IMR-90 (cell line): ENCODE measurements at regions not wholly inside any gene's neighbourhood (a gene's known extent, or its start where the extent isn't known, plus 50 kb on each side); places are given as distances from the start of the nearest gene placed in this dataset.

Source experiments
- ATAC-seq: fragments of 200-7000 bp; cut with Tn5 transposase; 2 replicates; pipeline ENCODE4 v1.9.1; 2020; ENCODE audit warnings: low read depth, mild to moderate bottlenecking, moderate library complexity
- BruUV-seq: library from RNA; stranded (reverse); fragments of 400-500 nt; replicated peaks from 2 replicates; lab custom pipeline; 2021; lab: Mats Ljungman, UMichigan
- CTCF ChIA-PET: fragments of 300-600 bp; formaldehyde crosslinking; extraction: SDS; loops from one replicate; lab custom pipeline; 2021; ENCODE audit warnings: antibody characterized with exemption; lab: Yijun Ruan, JAX
- POLR2A ChIA-PET: fragments of 300-600 bp; sonication (Branson Sonifier 250); formaldehyde crosslinking; loops from one replicate; lab custom pipeline; 2022; ENCODE audit warnings: antibody characterized with exemption; ENCODE audit not compliant: unreplicated experiment; lab: Charles Lee
- DNase-seq: peaks from one replicate; pipeline ENCODE4 v3.0.0; 2013
- H2AFZ ChIP-seq: replicated peaks from 2 replicates; pipeline ENCODE3; 2013; ENCODE audit warnings: low read length, mild to moderate bottlenecking; ENCODE audit not compliant: poor library complexity
- H2AK5ac ChIP-seq: 2 replicates; pipeline ENCODE4 v1.6.1; 2013; ENCODE audit warnings: low read depth, low read length, inconsistent platforms
- H2AK9ac ChIP-seq: replicated peaks from 2 replicates; pipeline ENCODE3; 2013; ENCODE audit warnings: mild to moderate bottlenecking, low read depth, low read length, moderate library complexity; ENCODE audit not compliant: poor library complexity
- H2BK120ac ChIP-seq: 2 replicates; pipeline ENCODE4 v1.6.1; 2013; ENCODE audit warnings: low read depth, low read length, inconsistent platforms
- H2BK15ac ChIP-seq: 3 replicates; pipeline ENCODE4 v1.6.1; 2013; ENCODE audit warnings: low read depth, low read length, inconsistent platforms
- H2BK20ac ChIP-seq: 2 replicates; pipeline ENCODE4 v1.6.1; 2013; ENCODE audit warnings: low read depth, mild to moderate bottlenecking, inconsistent platforms, low read length, moderate library complexity
- H2BK5ac ChIP-seq: 2 replicates; pipeline ENCODE4 v1.6.1; 2013; ENCODE audit warnings: mild to moderate bottlenecking, low read depth, low read length, inconsistent platforms; ENCODE audit not compliant: poor library complexity, severe bottlenecking
- H3K14ac ChIP-seq: replicated peaks from 2 replicates; pipeline ENCODE4 v1.6.1; 2013; ENCODE audit warnings: low read depth, low read length, inconsistent platforms
- H3K18ac ChIP-seq: 2 replicates; pipeline ENCODE4 v1.6.1; 2013; ENCODE audit warnings: low read depth, low read length, control low read depth
- H3K23ac ChIP-seq: 2 replicates; pipeline ENCODE4 v1.6.1; 2013; ENCODE audit warnings: low read depth, low read length, inconsistent platforms
- H3K27ac ChIP-seq: 2 replicates; pipeline ENCODE4 v1.5.1; 2013; ENCODE audit warnings: mild to moderate bottlenecking, control low read depth, low read length; ENCODE audit not compliant: insufficient read depth
- H3K27me3 ChIP-seq: 2 replicates; pipeline ENCODE4 v1.6.1; 2013; ENCODE audit warnings: low read length; ENCODE audit not compliant: control insufficient read depth, insufficient read depth
- H3K36me3 ChIP-seq: 2 replicates; pipeline ENCODE4 v1.6.1; 2013; ENCODE audit warnings: low read length, mixed read lengths; ENCODE audit not compliant: control insufficient read depth, insufficient read depth
- H3K4ac ChIP-seq: 2 replicates; pipeline ENCODE4 v1.6.1; 2013; ENCODE audit warnings: low read depth, low read length, inconsistent platforms
- H3K4me1 ChIP-seq: 2 replicates; pipeline ENCODE4 v1.6.1; 2013; ENCODE audit warnings: low read length, mixed read lengths; ENCODE audit not compliant: control insufficient read depth, insufficient read depth
- H3K4me2 ChIP-seq: 2 replicates; pipeline ENCODE4 v1.6.1; 2013; ENCODE audit warnings: low read depth, mild to moderate bottlenecking, control low read depth, low read length, moderate library complexity
- H3K4me3 ChIP-seq: 2 replicates; pipeline ENCODE4 v1.5.1; 2013; ENCODE audit warnings: low read depth, mild to moderate bottlenecking, control low read depth, low read length, moderate library complexity; ENCODE audit not compliant: insufficient read depth
- H3K56ac ChIP-seq: 2 replicates; pipeline ENCODE4 v1.6.1; 2013; ENCODE audit warnings: low read length, inconsistent platforms; ENCODE audit not compliant: insufficient read depth; ENCODE audit errors: extremely low read depth
- H3K79me1 ChIP-seq, 2 experiments: 2 replicates each; pipeline ENCODE4 v1.6.1; 2013; ENCODE audit warnings: low read length in 2 of 2, inconsistent platforms in 1 of 2, low read depth in 1 of 2
- H3K9ac ChIP-seq: 2 replicates; pipeline ENCODE4 v1.6.1; 2013; ENCODE audit warnings: low read depth, low read length, control low read depth
- H3K9me1 ChIP-seq: 2 replicates; pipeline ENCODE4 v1.6.1; 2013; ENCODE audit warnings: low read length, inconsistent platforms; ENCODE audit not compliant: insufficient read depth
- H3K9me3 ChIP-seq: 2 replicates; pipeline ENCODE4 v1.6.1; 2013; ENCODE audit warnings: low read length; ENCODE audit not compliant: control insufficient read depth, insufficient read depth
- H4K20me1 ChIP-seq: 2 replicates; pipeline ENCODE4 v1.6.1; 2013; ENCODE audit warnings: low read length, inconsistent platforms; ENCODE audit not compliant: insufficient read depth
- H4K5ac ChIP-seq: 2 replicates; pipeline ENCODE4 v1.6.1; 2013; ENCODE audit warnings: mild to moderate bottlenecking, low read depth, low read length, control low read depth
- H4K8ac ChIP-seq, 2 experiments: 2 replicates each; pipeline ENCODE4 v1.6.1; 2013; ENCODE audit warnings: low read depth in 2 of 2, low read length in 2 of 2, control low read depth in 1 of 2, inconsistent platforms in 1 of 2
- H4K91ac ChIP-seq: 2 replicates; pipeline ENCODE4 v1.6.1; 2013; ENCODE audit warnings: low read depth, low read length, inconsistent platforms; ENCODE audit not compliant: insufficient read depth
- CHD1 ChIP-seq: IDR thresholded peaks from 2 replicates; pipeline ENCODE4 v1.6.1; 2012; ENCODE audit warnings: low read depth, low read length, improper control_type of control experiment
- RFX5 ChIP-seq: IDR thresholded peaks from 2 replicates; pipeline ENCODE4 v1.8.0; 2012; ENCODE audit warnings: low read depth, mild to moderate bottlenecking, low read length, moderate library complexity
- whole genome bisulfite sequencing, 2 experiments: methylation state at CpG; one replicate each; pipeline versions ENCODE4 v1.1.5 to v1.1.7; 2013; ENCODE audit warnings: missing lambda C conversion rate in 2 of 2; ENCODE audit not compliant: insufficient read length in 1 of 2; ENCODE audit errors: extremely low coverage in 2 of 2; 5-methylcytosine and 5-hydroxymethylcytosine counted together
- dilution Hi-C: fragments of 300-500 bp; cut with HindIII; formaldehyde crosslinking; loops from one replicate; pipeline ENCODE4 v1.14.3; 2018; ENCODE audit warnings: low sequenced_read_pairs; ENCODE audit not compliant: unreplicated experiment
- in situ Hi-C: fragments of 300-500 bp; cut with MboI; formaldehyde crosslinking; loops from 3 replicates; pipeline ENCODE4 v1.14.3; 2019; ENCODE audit warnings: low sequenced_read_pairs, inconsistent platforms, mixed read lengths
- intact Hi-C: fragments of 100-400 bp; cut with micrococcal nuclease; formaldehyde crosslinking; loops from 2 replicates; pipeline ENCODE4 v1.10.0; 2022
- TF ChIP-seq, protein P1 (sequence below): fragments of 150-350 bp; IDR thresholded peaks from 2 replicates; pipeline ENCODE4 v1.6.1; 2017; ENCODE audit warnings: mild to moderate bottlenecking, antibody characterized with exemption, low read length, low read depth

DNA sequence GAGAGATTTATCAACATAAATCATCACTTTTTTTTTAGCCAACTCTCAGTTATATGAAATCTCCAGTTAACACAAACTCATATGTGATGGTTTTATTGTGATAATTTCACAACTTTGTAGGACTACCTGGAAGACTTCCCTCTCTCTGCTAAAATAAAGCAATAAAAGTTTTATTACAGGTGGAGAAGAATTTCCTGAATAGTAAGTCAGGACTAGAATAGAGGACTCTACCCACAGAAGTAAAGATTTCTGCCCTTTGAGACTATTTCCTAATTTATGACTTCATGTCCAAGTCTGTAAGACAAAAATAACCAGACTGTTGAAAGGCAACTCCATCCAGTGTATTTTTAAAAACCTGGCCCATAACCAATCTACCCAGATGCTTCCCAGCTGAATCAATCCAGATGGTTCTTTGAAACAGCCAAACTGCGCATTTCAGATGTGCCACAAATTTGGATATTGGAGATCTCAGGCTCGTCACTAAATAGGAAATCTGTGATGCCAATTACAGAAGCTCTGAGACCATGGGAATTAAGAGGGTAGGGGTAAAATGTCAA, 234.0 kb upstream of the NMUR2 start:
- no peaks in the 10 kb centered on the region for H3K9me1 ChIP-seq
- H3K27me3 ChIP-seq: no peaks in the 10 kb centered on the region
- no peak overlapping the region for H2BK5ac ChIP-seq
- H2BK120ac ChIP-seq: no peak overlapping the region
- H3K79me1 ChIP-seq: no peaks in the 10 kb centered on the region
- dilution Hi-C loops: no loop called here
- no peak overlapping the region for H4K5ac ChIP-seq
- H2AFZ ChIP-seq: no peak overlapping the region
- in situ Hi-C loops: no loop called here
- CTCF ChIA-PET: no interaction called here
- H3K4ac ChIP-seq: no peak overlapping the region
- H2BK15ac ChIP-seq: no peak overlapping the region
- no peak overlapping the region for H3K9ac ChIP-seq
- H4K20me1 ChIP-seq: no peaks in the 10 kb centered on the region
- BruUV-seq: no TSS peak
- H3K4me1 ChIP-seq: no peaks in the 10 kb centered on the region
- H3K27ac ChIP-seq: no peak overlapping the region
- H4K8ac ChIP-seq: no peak overlapping the region
- ATAC-seq (no peak), DNase-seq (no peak)
- POLR2A ChIA-PET: no interaction called here
- TF ChIP-seq RFX5: no peak
- TF ChIP-seq, protein P1, sequence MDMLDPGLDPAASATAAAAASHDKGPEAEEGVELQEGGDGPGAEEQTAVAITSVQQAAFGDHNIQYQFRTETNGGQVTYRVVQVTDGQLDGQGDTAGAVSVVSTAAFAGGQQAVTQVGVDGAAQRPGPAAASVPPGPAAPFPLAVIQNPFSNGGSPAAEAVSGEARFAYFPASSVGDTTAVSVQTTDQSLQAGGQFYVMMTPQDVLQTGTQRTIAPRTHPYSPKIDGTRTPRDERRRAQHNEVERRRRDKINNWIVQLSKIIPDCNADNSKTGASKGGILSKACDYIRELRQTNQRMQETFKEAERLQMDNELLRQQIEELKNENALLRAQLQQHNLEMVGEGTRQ: no peak
- no peak for TF ChIP-seq CHD1
- H3K18ac ChIP-seq: no peak overlapping the region
- peaks cover 7% of the 10 kb centered on the region for H3K9me3 ChIP-seq
- H2BK20ac ChIP-seq: no peak overlapping the region
- WGBS, 2 experiments: 20% methylated on average over 2 of the region's 2 CpGs; no CpG with 5 or more reads in 1 of the 2 experiments
- no peak overlapping the region for H3K4me2 ChIP-seq
- H3K14ac ChIP-seq: no peak overlapping the region
- no peak overlapping the region for H2AK9ac ChIP-seq
- H4K91ac ChIP-seq: no peak overlapping the region
- intact Hi-C loops: no loop called here
- no peak overlapping the region for H2AK5ac ChIP-seq
- H3K56ac ChIP-seq: no peak overlapping the region
- H3K36me3 ChIP-seq: no peaks in the 10 kb centered on the region
- no peak overlapping the region for H3K23ac ChIP-seq
- H3K4me3 ChIP-seq: no peak overlapping the region
